Ectodermal cell (in vitro differentiated cells): ENCODE measurements at regions not wholly inside any gene's neighbourhood (a gene's known extent, or its start where the extent isn't known, plus 50 kb on each side); places are given as distances from the start of the nearest gene placed in this dataset.

Experiments
- H3K27ac ChIP-seq: 2 replicates; pipeline ENCODE4 v1.7.0; 2013; ENCODE audit warnings: mild to moderate bottlenecking, low read depth, low read length; ENCODE audit not compliant: insufficient read depth, poor library complexity, severe bottlenecking
- H3K27me3 ChIP-seq: 2 replicates; pipeline ENCODE4 v1.7.0; 2013; ENCODE audit warnings: mild to moderate bottlenecking, low read length; ENCODE audit not compliant: insufficient read depth, control insufficient read depth, poor library complexity, severe bottlenecking
- H3K36me3 ChIP-seq: one replicate; pipeline ENCODE4 v1.7.0; 2013; ENCODE audit warnings: low read length; ENCODE audit not compliant: control insufficient read depth, insufficient read depth
- H3K4me1 ChIP-seq: one replicate; pipeline ENCODE4 v1.7.0; 2013; ENCODE audit warnings: low read length; ENCODE audit not compliant: control insufficient read depth, insufficient read depth
- H3K4me3 ChIP-seq: 2 replicates; pipeline ENCODE4 v1.7.0; 2013; ENCODE audit warnings: low read depth, low read length, control low read depth; ENCODE audit not compliant: insufficient read depth
- H3K9me3 ChIP-seq: 2 replicates; pipeline ENCODE4 v1.7.0; 2013; ENCODE audit warnings: mild to moderate bottlenecking, low read length, moderate library complexity; ENCODE audit not compliant: control insufficient read depth
- WGBS, 2 experiments: methylation state at CpG; one replicate each; pipeline ENCODE4 v1.1.7; 2013; ENCODE audit warnings: missing lambda C conversion rate in 2 of 2; 5-methylcytosine and 5-hydroxymethylcytosine counted together

DNA sequence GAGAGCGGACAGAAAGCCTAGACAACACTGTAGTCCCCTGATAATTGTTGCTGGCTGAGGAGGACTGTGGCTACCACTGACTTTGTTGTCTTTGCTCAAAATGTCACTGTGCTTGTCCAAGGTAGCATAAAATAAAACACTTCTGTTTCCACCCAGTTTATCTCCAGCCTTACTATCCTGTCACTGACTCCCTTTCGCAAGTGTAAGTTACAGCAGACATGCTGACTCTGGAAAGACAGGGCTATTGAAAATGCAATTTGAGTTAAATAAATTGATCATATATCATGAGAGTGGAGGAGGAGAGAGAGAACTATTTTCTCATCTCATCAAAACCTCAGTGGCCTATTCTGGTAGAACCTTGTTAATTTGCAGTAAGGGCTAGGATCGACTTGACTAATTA is 138.0 kb upstream of the KIRREL3 start:
- H3K27me3 ChIP-seq, result no peaks in the 10 kb centered on the region
- no peak overlapping the region for H3K27ac ChIP-seq
- no peaks in the 10 kb centered on the region for H3K36me3 ChIP-seq
- WGBS, 2 experiments, result 97 to 98% methylated on average over 3 of the region's 3 CpGs
- H3K4me1 ChIP-seq, result no peaks in the 10 kb centered on the region
- H3K4me3 ChIP-seq, result no peak overlapping the region
- H3K9me3 ChIP-seq, result no peaks in the 10 kb centered on the region

DNA sequence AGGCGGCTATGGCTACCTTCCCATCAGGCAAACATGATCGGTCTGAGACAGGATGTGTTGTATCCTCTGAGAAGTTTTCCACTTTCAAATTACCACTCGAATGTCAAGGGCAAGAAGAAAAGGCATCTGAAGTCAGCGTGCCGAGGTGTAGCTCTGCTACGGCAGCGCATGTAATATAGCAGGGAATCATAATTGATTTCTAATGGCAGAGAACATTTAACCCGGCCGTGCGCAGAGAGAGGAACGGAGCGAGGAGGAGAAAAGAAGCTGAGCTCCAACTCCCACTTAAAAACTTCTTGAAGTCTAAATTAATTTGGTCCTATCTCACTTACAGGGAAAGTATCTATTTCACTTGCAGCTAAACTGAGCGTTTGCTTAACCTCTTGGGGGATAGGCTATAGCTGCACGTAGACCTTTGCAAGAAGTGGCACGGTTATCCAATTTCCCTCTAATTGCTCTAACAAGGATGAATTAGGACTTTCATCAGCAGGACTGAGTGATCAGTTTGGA is 137.3 kb upstream of the KIRREL3 start:
- Histone ChIP-seq H3K27ac (no peak overlapping the region), H3K9me3 (no peaks in the 10 kb centered on the region), H3K4me1 (no peaks in the 10 kb centered on the region), H3K27me3 (no peaks in the 10 kb centered on the region), H3K4me3 (no peak overlapping the region), H3K36me3 (no peaks in the 10 kb centered on the region)
- 95% methylated on average over 15 of the region's 15 CpGs for WGBS, 2 experiments

DNA sequence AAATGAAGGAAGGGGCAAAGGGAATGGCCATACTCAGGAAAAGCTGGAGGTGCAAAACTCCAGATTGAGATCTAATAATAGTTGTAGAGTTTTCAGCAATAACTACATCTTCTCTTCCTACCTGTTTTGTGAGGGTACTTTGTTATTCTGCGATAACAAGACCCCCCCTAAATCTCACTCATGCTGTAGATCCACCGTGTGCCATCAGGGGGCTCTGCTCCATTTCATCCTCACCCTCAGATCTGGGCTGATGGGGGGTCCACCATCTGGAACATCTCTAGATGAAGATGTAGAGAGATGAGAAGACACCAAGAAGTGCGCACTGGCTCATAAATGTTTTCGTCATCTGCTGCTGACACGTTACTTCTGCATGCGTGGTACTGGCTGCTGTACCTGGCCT is 135.9 kb upstream of the KIRREL3 start:
- Histone ChIP-seq H3K27me3 (no peaks in the 10 kb centered on the region), H3K4me1 (no peaks in the 10 kb centered on the region), H3K9me3 (no peaks in the 10 kb centered on the region), H3K36me3 (no peaks in the 10 kb centered on the region), H3K4me3 (no peak overlapping the region), H3K27ac (no peak overlapping the region)
- 93 to 94% methylated on average over 6 of the region's 6 CpGs for WGBS, 2 experiments

DNA sequence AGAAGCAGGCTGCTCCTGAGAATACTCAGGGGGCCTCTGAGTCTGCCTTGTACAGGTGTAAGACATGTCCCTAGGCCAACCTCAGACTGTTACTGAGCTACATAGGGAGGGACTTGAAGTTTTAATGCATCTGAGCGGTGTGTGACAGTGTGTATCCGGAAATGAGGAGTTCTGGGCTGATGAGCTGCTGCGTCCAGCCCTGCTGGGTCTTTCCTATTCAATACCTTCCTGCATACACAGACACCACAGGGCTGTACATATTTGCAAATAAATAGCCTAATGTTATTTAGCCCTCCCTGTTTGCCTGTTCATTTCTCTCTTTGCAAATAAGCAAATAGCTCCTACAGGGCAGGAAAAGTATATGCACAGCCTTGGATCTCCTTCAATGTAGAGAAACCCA is 134.7 kb upstream of the KIRREL3 start:
- 89 to 94% methylated on average over 3 of the region's 3 CpGs for WGBS, 2 experiments

DNA sequence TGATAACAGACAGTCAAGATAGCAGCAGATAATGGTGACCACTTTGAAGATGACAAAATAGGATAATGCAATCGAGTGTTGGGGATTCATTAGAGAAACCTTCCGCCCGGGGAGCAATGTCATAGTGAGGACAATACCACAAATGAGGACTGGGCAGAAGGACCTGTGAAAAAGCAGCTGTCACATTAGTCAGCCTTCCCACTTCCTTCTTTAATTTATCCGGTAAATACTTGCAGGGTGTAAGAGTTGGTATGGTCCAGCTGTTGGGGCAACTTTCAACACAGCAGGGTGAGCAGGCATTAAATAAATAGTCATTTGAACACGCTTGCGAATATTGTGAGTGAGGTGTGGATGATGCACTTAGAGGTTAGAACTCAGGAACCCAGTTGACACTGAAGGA is 132.5 kb upstream of the KIRREL3 start:
- Histone ChIP-seq H3K36me3 (no peaks in the 10 kb centered on the region), H3K27ac (no peak overlapping the region), H3K4me1 (no peaks in the 10 kb centered on the region), H3K27me3 (no peaks in the 10 kb centered on the region), H3K9me3 (no peaks in the 10 kb centered on the region), H3K4me3 (no peak overlapping the region)
- 92 to 94% methylated on average over 6 of the region's 6 CpGs for WGBS, 2 experiments

More for the DNA sequence above, 134.7 kb upstream of the KIRREL3 start:
- no peaks in the 10 kb centered on the region for H3K27me3 ChIP-seq
- H3K9me3 ChIP-seq, result no peaks in the 10 kb centered on the region
- H3K27ac ChIP-seq, result no peak overlapping the region
- no peaks in the 10 kb centered on the region for H3K36me3 ChIP-seq
- H3K4me3 ChIP-seq, result no peak overlapping the region
- H3K4me1 ChIP-seq, result no peaks in the 10 kb centered on the region

DNA sequence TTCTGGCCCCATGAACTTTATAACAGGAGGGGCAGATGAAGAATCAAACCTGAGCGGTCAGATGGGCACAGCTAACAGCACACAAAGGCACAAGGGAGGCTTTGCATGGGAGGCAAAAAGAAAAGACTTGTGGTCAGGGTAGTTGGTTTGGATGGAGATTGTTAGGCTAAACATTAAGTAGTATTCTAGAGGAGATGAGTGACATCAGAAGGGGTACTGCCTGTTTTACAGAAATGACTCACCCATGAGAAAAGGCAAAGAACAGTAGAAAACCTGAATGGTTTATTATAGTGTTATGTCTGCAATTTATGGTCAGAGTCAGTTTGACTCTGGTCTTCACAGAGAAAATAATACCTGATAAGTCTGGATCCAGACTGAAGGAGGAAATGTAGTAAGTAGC is 129.8 kb upstream of the KIRREL3 start:
- H3K36me3 ChIP-seq, result no peaks in the 10 kb centered on the region
- 92 to 94% methylated on average over 1 of the region's 1 CpG for WGBS, 2 experiments
- H3K4me3 ChIP-seq, result no peak overlapping the region

DNA sequence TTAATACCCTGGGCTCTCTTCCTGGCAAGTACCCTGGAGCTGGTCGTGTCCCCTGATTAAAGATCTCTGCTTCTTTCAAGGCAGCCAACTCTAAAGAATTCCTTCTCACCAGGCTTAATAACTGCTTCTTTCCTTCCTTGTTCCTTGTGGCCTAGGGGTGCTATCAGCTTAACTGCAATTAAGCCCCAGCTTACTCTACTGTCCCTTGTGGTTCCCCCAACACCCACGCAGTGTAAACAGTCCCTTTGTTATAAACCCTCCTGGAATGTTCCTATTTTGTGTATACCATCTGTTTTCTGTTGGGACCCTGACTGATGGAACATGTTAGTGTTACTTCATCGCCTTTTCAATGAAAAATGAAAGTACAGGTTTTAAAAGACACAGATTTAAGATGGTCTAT is 126.4 kb upstream of the KIRREL3 start:
- no peak overlapping the region for H3K4me3 ChIP-seq
- no peaks in the 10 kb centered on the region for H3K9me3 ChIP-seq
- no peaks in the 10 kb centered on the region for H3K27me3 ChIP-seq
- 53 to 56% methylated on average over 3 of the region's 3 CpGs for WGBS, 2 experiments
- no peaks in the 10 kb centered on the region for H3K36me3 ChIP-seq
- H3K4me1 ChIP-seq, result no peaks in the 10 kb centered on the region
- H3K27ac ChIP-seq, result no peak overlapping the region

More for the DNA sequence above, 129.8 kb upstream of the KIRREL3 start:
- Histone ChIP-seq H3K4me1 (no peaks in the 10 kb centered on the region), H3K27me3 (no peaks in the 10 kb centered on the region), H3K9me3 (no peaks in the 10 kb centered on the region), H3K27ac (no peak overlapping the region)

DNA sequence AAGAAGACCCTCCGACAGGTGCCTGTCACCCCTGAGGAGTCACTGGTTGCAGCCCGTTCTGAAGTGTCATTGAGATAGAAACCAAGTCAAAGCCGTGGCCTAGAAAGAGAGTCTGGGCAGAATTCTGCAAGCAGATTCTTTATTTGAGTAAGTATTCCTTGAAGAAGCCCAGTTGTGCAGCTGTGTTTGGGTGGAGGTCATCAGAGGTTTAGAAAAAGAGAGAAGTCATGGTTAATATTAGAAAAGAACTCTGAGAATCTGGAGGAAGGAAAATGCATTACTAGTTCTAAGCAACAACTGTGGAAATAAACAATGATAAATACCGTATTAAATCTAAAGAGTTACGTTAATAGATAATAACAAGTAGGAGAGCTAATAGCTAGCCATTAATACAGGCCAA is 118.8 kb upstream of the KIRREL3 start:
- Histone ChIP-seq H3K4me3 (no peak overlapping the region), H3K9me3 (no peaks in the 10 kb centered on the region), H3K4me1 (no peaks in the 10 kb centered on the region), H3K36me3 (no peaks in the 10 kb centered on the region), H3K27ac (no peak overlapping the region), H3K27me3 (no peaks in the 10 kb centered on the region)
- WGBS, 2 experiments, result 92 to 96% methylated on average over 3 of the region's 5 CpGs

DNA sequence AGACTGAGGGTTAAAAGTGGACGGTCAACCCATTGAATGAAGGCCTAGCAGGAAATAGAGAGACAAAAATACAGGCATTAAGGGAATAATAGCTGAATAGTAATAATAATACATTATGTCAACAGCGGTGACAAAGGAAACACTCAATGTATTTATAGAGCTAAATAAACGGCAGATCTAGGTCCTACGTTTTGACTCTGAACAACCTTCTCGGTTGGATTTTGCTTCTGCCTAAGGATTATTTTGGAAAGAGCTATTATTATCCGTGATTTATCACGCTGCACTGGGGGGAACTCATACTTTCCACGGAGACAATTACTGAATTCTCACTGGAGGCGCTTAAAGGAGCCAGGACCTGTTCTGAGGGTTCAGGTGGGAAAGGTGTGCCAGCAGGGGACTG is 118.2 kb upstream of the KIRREL3 start:
- H3K9me3 ChIP-seq, result no peaks in the 10 kb centered on the region
- WGBS, 2 experiments, result 89 to 90% methylated on average over 9 of the region's 9 CpGs
- no peaks in the 10 kb centered on the region for H3K36me3 ChIP-seq
- no peaks in the 10 kb centered on the region for H3K27me3 ChIP-seq
- H3K4me1 ChIP-seq, result no peaks in the 10 kb centered on the region
- H3K4me3 ChIP-seq, result no peak overlapping the region
- H3K27ac ChIP-seq, result no peak overlapping the region

DNA sequence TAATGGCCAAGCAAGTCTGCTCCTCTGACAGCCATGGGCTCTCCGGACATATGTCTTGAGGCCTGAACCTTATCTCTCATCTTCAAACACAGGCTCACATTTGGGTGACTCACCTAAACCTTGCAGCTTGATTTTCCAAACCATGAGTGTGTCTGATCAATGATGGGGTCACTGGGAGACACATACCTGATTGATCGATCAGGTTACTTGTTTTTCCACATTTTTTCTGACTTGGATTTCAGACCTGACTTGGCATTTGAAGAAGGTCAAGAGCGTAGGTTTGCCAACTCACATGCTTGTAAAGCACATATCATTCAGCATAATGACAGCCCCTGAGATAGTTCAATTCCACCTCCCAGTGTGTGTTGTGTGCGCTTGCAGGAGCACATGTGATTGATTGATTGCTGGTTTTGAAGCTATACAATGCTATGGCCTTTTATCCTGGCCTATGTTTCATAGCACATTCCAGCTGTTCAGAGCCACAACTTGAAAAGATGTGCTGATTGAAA is 116.7 kb upstream of the KIRREL3 start:
- WGBS, 2 experiments, result 92 to 99% methylated on average over 4 of the region's 4 CpGs
- Histone ChIP-seq H3K36me3 (no peaks in the 10 kb centered on the region), H3K27ac (no peak overlapping the region), H3K9me3 (no peaks in the 10 kb centered on the region), H3K27me3 (no peaks in the 10 kb centered on the region), H3K4me1 (no peaks in the 10 kb centered on the region), H3K4me3 (no peak overlapping the region)

DNA sequence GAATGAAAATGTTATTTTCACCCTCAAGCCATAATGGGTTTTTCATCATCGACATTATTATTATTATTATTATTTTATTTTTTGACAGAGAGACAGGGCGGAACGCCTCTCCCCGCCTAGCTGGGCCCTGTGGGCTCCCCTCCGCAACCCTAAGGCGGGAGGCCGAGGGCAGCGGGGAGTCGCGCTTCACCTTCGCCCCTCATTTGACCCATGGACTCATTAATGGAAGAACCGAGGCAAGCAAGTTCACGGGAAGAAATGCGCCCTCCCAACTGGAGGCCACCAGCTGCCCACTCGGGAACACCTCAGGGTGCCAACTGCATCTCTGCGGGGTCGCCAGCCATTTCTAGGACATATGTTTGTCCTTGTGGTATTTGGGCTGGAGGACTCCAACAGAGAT is 115.3 kb upstream of the KIRREL3 start:
- Histone ChIP-seq H3K4me1 (no peaks in the 10 kb centered on the region), H3K27ac (no peak overlapping the region), H3K9me3 (no peaks in the 10 kb centered on the region), H3K27me3 (no peaks in the 10 kb centered on the region), H3K4me3 (no peak overlapping the region), H3K36me3 (no peaks in the 10 kb centered on the region)
- 95% methylated on average over 16 of the region's 17 CpGs for WGBS, 2 experiments
